HG03439 (cell line): ENCODE measurements at regions not wholly inside any gene's neighbourhood (a gene's known extent, or its start where the extent isn't known, plus 50 kb on each side); places are given as distances from the start of the nearest gene placed in this dataset.
A peak's percentile ranks its signal among the peaks of the same experiment; 100 is the strongest.
"Not testable (repeated sequence)": the region's sequence is repeated elsewhere in the genome, so short reads cannot be mapped to it uniquely, and the experiment has no call there.

Source experiments
- ATAC-seq: cut with Tn5 transposase; IDR thresholded peaks from one replicate; pipeline ENCODE4 v1.9.1; 2021; ENCODE audit warnings: mild to moderate bottlenecking, moderate library complexity; ENCODE audit not compliant: unreplicated experiment

DNA sequence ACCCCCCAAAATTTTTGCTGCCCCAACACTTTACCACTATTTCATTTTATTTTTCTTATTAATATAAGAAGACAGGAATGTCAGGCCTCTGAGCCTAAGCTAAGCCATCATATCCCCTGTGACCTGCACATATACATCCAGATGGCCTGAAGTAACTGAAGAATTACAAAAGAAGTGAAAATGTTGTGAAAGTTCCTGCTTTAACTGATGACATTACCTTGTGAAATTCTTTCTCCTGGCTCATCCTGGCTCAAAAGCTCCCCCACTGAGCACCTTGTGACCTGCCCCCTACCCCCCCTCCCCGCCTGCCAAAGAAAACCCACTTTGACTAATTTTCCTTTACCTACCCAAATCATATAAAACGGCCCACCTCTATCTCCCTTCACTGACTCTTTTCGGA is 200.3 kb upstream of the FKBP1C start:
- not testable (repeated sequence) for ATAC-seq

DNA sequence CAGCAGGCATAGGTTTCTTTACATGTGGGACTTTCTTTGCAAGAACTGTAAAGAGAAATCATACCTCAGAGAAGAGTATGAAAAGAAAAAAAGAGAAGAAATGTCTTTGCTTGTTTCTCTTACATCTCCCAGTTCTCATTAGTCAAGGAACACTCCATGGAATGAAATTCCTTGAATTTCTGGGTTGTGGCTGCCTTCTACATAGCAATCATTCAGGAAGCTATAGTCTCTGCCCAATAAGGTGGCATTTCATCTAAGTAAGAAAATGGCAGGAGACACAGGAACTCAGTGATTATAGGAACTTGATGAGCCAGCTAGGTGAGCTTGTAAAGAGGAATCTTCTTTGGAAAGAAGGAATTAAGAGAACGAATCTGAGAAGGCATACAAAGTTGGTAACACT is 197.0 kb upstream of the FKBP1C start:
- no peak for ATAC-seq

DNA sequence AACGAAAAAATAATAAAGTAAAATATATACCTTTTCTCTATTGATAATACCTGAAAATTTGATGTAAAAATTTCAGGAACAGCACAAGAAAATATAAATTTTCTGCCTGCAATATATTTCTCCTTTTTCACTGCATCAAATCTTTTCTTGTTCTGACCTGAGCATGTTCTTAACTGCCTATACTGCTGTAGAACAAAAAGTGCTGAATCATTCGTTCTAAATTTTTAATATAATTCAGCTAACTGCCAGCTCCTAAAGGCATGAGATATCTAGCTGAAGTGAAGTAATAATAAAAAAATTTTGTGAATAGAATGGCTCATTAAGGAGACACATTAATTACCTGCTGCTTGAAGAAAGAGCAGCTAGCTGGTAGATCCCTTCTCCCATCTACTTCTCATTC is 188.6 kb upstream of the FKBP1C start:
- no peak for ATAC-seq

DNA sequence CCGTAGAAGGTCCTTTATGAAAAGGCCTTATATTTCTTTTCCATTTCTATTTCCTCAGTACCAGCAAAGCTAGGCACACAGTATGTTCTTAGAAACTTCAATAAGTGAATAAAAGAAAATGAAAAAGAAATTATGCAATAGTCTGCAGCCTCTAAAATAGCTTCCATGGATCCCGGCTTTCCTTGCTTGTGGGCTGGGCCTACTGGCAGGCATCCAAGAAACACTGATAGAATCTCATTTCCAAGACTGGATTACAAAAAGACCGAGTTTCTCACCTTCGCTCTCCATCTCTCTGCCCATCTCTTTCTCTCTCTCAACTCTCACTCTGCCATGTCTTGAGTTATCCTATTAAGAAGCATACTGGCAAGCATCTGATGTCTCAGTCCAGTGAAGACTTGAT is 187.5 kb upstream of the FKBP1C start:
- no peak for ATAC-seq

DNA sequence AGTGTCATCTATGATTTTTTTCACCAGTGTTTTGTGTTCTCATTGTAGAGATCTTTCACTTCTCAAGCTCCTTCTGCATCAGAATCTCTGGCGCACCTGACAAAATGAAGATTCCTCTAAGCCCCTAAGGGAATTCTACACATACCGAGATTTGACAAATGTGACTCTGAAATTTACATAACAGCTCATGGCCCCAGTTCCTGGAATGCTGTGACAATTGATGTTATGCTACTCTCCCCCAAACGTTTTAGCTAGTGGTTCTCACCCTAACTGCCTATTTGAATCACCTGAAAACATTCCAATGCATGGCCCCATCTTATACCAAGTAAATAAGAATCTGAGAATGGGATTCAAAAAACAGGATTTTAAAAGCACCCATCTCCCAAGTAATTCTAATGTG is 162.1 kb upstream of the FKBP1C start:
- ATAC-seq = no peak

DNA sequence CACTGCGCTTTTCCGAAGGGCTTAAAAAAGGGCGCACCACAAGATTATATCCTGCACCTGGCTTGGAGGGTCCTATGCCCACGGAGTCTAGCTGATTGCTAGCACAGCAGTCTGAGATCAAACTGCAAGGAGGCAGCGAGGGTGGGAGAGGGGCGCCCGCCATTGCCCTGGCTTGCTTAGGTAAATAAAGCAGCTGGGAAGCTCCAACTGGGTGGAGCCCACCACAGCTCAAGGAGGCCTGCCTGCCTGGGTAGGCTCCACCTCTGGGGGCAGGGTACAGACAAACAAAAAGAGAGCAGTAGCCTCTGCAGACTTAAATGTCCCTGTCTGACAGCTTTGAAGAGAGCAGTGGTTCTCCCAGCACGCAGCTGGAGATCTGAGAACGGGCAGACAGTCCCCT is 158.1 kb upstream of the FKBP1C start:
- ATAC-seq = not testable (repeated sequence)

DNA sequence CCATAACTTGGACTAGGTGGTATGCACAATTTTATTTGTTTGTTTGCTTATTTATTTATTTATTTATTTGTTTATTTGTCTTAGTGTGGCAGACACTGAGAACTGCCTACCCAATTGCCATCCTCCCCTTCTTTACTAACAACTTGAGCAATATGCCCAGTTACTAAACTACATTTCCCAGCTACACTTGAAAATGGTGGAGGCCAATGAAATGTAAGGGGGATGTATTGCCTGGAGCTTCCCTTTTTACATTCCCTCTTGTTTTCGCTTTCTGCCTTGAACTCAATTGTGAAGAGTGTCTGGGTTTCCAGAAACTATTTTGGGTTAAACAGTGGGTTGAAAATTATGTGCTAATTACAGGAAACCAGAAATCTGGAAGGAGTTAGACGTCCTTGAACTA is 152.7 kb upstream of the FKBP1C start:
- no peak for ATAC-seq

DNA sequence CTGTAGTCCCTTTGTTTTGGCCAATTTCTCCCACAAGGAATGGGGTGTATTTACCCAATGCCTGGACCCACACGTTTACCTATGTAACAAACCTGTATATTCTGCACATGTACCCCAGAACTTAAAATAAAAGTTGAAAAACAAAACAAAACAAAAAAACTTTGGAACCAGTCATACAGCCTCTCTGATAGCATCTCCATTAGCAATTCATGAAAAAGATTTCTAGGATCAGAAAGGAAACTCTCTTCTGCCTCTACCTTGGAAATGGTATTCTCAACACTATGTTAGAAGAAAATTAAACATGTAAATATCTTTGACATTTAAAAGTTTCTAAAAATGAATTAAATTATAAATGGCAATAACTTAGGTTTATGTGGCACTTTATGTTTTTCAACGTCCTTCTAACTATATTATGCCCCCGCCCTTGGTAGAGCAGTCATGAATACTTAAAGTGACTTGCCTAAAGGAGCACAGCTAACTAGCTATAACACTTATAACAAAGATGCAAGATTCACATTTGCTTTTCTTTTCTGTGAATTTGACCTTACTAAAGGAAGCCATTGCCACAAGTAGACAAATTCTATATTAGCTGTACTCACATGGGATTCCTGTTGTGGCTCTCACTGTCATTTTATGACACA is 147.5 kb upstream of the FKBP1C start:
- no peak for ATAC-seq

DNA sequence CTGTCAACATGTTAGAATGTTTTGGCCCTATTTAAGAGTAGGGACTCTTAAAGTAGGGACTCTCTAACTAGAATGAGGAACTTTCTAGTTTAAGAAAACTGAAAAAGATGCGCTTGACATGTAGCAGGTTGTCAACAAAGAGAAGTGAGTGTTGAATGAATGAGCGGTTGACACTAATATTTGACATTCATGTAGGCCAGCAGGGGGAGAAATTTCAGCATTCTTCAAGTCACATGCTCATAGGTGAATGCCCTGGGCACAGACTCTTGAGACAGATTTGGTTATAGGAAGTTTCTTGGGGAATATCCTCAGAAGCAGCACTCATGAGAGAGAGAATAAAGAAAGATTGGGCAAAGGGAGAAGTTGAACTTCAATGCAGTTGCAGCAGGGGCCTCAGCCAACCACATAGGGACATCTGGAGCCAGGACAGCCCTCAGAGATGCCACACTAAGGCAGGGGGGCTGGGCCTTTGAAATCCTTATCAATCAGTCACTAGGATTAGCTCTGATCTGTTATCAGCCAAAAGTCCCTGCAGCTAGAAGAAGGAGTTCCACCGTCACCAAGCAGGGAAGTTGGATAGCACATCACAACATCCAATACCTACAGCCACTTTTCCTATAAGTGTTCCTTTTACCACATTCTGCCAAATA is 145.1 kb upstream of the FKBP1C start:
- ATAC-seq = no peak

DNA sequence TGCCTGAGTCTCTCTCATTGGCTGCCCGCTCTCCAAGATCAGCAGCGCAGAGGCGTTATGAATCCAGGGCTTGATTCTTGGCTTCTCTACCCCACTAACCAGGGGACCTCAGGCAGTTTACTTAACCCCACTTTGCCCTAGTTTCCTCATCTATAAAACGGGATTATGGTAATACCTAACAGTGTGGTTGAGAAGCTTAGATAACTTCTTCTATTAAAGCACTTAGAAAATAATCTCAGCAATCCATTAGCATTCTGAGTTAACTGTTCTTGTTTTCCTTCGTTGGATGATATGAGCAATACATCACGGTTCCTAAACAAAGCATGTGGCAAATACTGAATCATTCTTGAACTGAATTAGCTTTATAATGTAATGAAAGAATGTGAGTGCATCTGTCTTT is 116.3 kb upstream of the FKBP1C start:
- no peak for ATAC-seq

DNA sequence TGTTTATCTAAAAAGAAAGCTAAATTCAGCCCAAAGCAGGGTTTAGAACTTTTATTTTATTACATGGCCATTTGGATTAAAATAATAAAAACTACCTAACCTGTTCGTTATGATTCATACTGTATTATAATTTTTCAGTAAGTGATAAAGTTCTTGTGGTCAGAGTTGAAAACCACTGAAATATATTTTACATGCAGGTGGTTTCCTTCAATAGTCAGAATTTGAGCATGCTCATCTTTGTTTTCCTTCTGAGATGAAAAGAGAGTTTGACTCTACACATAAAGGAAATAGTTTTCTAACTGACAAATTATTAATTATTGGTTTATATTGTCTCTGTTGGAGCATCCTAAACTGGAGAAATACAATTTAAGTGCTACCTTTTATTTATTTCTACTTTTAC is 114.0 kb upstream of the FKBP1C start:
- ATAC-seq = peak; percentile 65

DNA sequence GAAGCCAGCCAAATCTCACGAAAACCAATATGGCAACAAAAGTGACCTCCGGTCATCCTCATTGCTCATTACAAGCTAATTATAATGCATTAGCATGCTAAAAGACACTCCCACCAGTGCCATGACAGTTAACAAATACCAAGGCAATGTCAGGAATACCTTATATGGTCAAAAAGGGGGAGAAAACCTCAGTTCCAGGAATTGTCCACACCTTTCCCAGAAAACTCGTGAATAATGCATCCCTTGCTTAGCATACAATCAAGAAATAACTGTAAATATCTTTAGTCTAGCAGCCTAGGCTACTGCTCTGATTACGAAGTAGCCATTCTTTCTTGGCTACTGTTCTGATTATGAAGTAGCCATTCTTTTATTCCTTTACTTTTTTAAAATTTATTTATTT is 112.5 kb upstream of the FKBP1C start:
- no peak for ATAC-seq

DNA sequence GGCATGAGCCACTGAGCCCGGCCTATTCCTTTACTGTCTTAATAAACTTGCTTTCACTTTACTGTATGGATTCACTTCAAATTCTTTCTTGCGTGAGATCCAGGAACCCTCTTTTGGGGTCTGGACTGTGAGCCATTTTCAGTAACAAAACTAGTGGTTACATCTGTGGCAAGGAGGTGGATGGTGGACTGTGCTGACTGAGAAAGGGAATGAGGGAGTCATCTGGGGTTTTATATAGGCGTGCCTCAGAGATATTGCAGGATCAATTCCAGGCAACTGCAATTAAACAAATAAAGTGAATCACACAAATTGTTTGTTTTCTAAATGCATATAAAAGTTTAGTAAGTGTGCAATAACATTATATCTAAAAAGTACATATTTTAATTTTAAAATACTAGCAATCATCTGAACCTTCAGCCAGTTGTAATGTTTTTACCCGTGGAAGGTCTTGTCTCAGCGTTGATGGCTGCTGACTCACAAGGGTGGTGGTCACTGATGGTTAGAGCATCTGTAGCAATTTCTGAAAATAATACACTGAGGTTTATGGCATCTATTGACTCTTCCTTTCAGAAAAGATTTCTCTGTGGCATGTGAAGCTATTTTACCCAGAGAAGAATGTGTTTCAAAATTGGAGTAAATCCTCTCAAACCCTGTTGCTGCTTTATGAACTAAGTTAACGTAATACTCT is 111.4 kb upstream of the FKBP1C start:
- no peak for ATAC-seq

DNA sequence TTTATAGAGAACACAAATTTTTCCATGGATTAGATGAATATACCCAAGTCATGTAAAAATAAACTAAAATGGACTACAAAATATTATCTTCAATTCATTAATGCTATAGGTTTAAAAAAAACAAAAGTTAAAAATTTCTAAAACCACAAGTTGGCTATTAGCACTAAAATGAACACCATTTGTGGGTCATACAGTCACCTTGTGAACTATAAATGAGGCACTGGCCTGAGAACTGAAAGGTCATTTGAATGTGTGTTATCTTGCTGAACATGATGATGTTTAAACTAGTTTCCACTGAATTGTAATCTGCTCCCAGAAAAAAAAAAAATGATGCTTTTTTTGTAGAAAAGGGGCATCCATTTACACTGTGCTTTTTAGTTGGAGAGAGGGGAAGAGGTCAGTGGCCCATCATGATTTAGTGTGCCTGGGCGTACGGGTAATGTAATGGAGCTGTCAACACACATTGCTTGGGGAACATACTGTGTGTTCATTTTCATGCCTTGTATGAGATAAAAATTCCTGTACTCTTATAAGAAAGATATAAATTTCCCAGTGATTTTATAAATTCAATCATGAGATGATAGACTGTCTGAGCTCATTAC is 96.6 kb upstream of the FKBP1C start:
- no peak for ATAC-seq

DNA sequence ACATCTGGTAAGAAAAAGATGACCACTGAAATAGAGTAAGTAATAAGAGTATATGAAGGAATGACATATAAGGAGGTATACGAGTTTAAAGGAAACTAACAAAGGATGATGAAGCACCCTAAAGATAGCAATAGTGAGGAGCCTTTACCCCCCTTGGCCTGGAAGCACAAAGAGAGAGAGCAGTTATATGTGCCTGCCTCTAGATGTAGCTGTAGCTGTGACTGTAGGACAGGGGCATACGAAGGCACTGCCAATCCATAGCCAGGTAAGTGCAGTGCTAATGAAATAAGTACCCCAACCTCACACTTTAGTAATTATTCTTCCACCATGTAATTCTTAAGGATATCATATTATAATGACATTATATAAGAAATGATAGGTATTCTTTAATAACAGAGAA is 90.1 kb upstream of the FKBP1C start:
- ATAC-seq = no peak

DNA sequence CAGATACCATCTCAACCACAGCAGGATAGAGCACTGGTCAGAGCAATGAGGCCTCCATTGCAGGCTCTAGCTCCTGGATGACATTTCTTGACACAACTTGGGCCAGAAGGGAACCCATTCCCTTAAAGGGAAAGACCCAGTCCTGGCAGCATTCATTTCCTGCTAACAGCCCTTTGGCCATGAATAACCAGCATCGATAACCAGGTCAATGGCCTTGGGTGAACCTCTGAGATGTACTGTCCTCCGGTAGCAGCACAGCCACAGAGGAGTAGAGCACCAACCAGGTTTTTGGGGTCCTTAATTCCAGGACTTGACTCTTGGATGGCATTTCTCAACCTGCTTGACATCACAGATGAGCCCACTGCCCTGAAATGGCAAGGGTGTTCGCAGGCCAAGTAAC is 71.2 kb upstream of the FKBP1C start:
- ATAC-seq = no peak

DNA sequence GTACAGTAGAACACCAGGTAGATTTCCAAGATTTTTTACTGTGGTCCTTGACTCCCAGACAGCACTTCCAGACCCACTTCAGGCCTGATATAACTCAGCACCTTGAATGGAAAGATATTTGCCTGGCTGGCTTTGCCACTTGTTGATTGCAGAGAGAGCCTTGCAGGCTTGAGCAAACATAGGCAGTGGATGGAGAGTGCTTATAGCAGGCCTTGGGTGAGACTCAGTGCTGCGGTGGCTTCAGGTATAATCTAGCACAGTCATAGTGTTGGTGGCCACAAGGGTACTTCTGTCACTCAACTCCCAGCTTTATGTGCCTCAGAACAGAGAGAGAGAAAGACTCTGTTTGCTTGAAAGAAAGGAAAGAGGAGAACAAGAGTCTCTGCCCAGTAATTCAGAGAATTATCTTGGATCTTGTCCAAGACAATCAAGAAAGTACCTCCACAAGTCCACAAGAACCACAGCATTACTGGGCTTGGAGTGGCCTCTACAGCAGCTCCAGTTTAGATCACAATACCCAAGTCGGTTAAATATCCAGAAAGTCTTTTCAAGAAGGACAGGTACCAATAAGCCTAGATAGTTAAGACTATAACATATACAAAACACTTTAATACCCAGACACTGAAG is 70.5 kb upstream of the FKBP1C start:
- no peak for ATAC-seq

DNA sequence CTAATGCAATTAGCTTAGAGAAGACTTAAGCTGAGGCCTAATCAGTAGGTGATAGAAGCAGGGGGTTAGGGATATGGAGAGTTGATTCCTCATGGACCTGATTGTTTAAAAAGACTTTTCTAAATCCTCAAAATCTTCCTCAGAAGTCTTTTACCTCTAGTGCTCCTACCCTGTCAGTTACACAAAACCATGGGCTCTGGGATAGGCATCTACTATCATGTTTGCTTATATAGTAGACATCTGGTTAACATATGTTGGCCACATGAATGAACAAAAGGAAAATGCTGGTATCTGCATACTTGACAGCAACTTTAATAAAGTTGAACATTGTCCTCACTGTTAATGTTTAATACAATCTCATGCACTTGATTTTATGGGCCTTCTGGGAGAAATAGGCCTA is 61.5 kb upstream of the FKBP1C start:
- no peak for ATAC-seq

DNA sequence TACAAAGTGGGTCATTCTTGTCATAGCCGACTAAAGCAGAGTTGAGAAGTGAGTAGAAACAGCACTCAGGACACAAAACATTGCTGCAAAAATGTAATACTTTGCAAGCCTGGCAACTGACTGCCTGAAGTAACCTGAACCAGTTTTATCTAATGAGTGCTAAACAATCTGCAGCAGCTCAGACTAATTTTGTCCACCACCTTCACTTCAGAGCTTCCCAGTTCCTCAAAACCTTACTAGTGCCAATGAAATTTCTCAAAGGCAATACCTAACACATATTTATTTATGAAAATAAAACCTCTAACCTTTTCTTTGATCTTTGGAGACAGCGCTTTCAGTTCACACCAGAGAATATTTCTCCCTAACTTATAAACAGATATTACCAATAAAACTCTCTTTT is 56.7 kb upstream of the FKBP1C start:
- no peak for ATAC-seq
